Right lobe of liver (tissue), 4 donors: ENCODE measurements at regions not wholly inside any gene's neighbourhood (a gene's known extent, or its start where the extent isn't known, plus 50 kb on each side); places are given as distances from the start of the nearest gene placed in this dataset.
"Not testable (repeated sequence)": the region's sequence is repeated elsewhere in the genome, so short reads cannot be mapped to it uniquely, and the experiment has no call there.

Experiments used
- CTCF ChIP-seq, 4 donors: fragments of 200-600 bp in 3 of 4; fragments of 450-650 bp in 1 of 4; IDR thresholded peaks; one replicate each; pipeline versions ENCODE4 v1.5.1 to v1.8.0; 2016 to 2022; ENCODE audit warnings: antibody characterized with exemption in 4 of 4, mild to moderate bottlenecking in 2 of 4
- POLR2A ChIP-seq: fragments of 450-650 bp; IDR thresholded peaks from one replicate; pipeline ENCODE4 v1.6.1; 2017; ENCODE audit warnings: antibody characterized with exemption, mild to moderate bottlenecking
- donor health status: DM: no; HTN: no; CAD: no.
- donor health status: DM: no; HTN: no; CAD: no.
- donor health status: DM: no; HTN: yes; CAD: no.

- not testable (repeated sequence) for TF ChIP-seq CTCF (IDR thresholded peaks at IDR 0.05); POLR2A
These were observed 473.6 kb downstream of the TP53TG3F start for GRCh38 chr16:33933039-33933438.
